A673 (cell line): ENCODE measurements at regions not wholly inside any gene's neighbourhood (a gene's known extent, or its start where the extent isn't known, plus 50 kb on each side); places are given as distances from the start of the nearest gene placed in this dataset.

Source experiments
- BruUV-seq: library from RNA; stranded (reverse); fragments of 400-500 nt; replicated peaks from 2 replicates; lab custom pipeline; 2021; lab: Mats Ljungman, UMichigan
- CTCF ChIA-PET: fragments of 300-600 bp; sonication (Branson Sonifier 250); formaldehyde crosslinking; loops from one replicate; lab custom pipeline; 2022; ENCODE audit warnings: antibody characterized with exemption; lab: Charles Lee
- POLR2A ChIA-PET: fragments of 300-600 bp; sonication (Branson Sonifier 250); formaldehyde crosslinking; loops from one replicate; lab custom pipeline; 2022; ENCODE audit warnings: antibody characterized with exemption; ENCODE audit not compliant: low non-redundant PET; lab: Charles Lee
- DNase-seq: peaks from one replicate; pipeline ENCODE4 v3.0.0-alpha.2; 2015; ENCODE audit warnings: low spot score
- H3K27ac ChIP-seq: fragments of 200-600 bp; sonication (generic); 2 replicates; pipeline ENCODE4 v1.5.1; 2016; ENCODE audit warnings: mixed run types, low read depth, mild to moderate bottlenecking, mixed read lengths, antibody characterized with exemption, low read length; ENCODE audit not compliant: poor library complexity, severe bottlenecking
- H3K27me3 ChIP-seq: fragments of 200-600 bp; sonication (generic); replicated peaks from 2 replicates; pipeline ENCODE4 v1.6.1; 2017; ENCODE audit warnings: mixed run types, low read depth, mild to moderate bottlenecking, mixed read lengths, antibody characterized with exemption, low read length; ENCODE audit not compliant: insufficient read depth, poor library complexity
- H3K36me3 ChIP-seq: fragments of 200-600 bp; sonication (generic); 2 replicates; pipeline ENCODE4 v1.6.1; 2016; ENCODE audit warnings: mixed run types, mild to moderate bottlenecking, mixed read lengths, antibody characterized with exemption, low read length; ENCODE audit not compliant: insufficient read depth, poor library complexity, severe bottlenecking
- H3K4me1 ChIP-seq: fragments of 200-600 bp; sonication (generic); 2 replicates; pipeline ENCODE4 v1.6.1; 2017; ENCODE audit warnings: mixed run types, mild to moderate bottlenecking, mixed read lengths, antibody characterized with exemption, low read length; ENCODE audit not compliant: insufficient read depth, poor library complexity, severe bottlenecking
- H3K4me3 ChIP-seq: fragments of 200-600 bp; sonication (generic); 2 replicates; pipeline ENCODE4 v1.5.1; 2016; ENCODE audit warnings: low read depth, mixed run types, mild to moderate bottlenecking, mixed read lengths, low read length; ENCODE audit not compliant: poor library complexity, severe bottlenecking
- H3K9me3 ChIP-seq: fragments of 200-600 bp; sonication (generic); 2 replicates; pipeline ENCODE4 v1.6.1; 2016; ENCODE audit warnings: mixed run types, low read depth, mild to moderate bottlenecking, mixed read lengths, antibody characterized with exemption, low read length; ENCODE audit not compliant: poor library complexity, severe bottlenecking
- CTCF ChIP-seq: fragments of 300-800, 200-600 bp; sonication (generic); conservative IDR thresholded peaks from 2 replicates; pipeline ENCODE4 v1.5.1; 2017; ENCODE audit warnings: low read depth, mild to moderate bottlenecking, antibody characterized with exemption, low read length, moderate library complexity, mixed read lengths
- EZH2 ChIP-seq: fragments of 200-600 bp; sonication (generic); IDR thresholded peaks from 2 replicates; pipeline ENCODE4 v1.6.1; 2017; ENCODE audit warnings: borderline replicate concordance, low read depth, mild to moderate bottlenecking, mixed read lengths, antibody characterized with exemption, low read length; ENCODE audit not compliant: poor library complexity, severe bottlenecking
- intact Hi-C: fragments of 100-400 bp; cut with micrococcal nuclease; formaldehyde crosslinking; loops from one replicate; pipeline ENCODE4 v1.10.0; 2022; ENCODE audit not compliant: unreplicated experiment

GRCh38 chr7:42726066-42726785, 185.6 kb downstream of the C7orf25 start:
- POLR2A ChIA-PET, result no interaction called here
- no peaks in the 10 kb centered on the region for H3K36me3 ChIP-seq
- H3K27me3 ChIP-seq, result peaks cover 4% of the 10 kb centered on the region
- H3K4me1 ChIP-seq, result peaks cover 6% of the 10 kb centered on the region
- no peak for TF ChIP-seq CTCF
- TF ChIP-seq EZH2, result no peak
- BruUV-seq, result no TSS peak
- DNase-seq, result no peak
- CTCF ChIA-PET, result no interaction called here
- H3K4me3 ChIP-seq, result no peak overlapping the region
- no peaks in the 10 kb centered on the region for H3K9me3 ChIP-seq
- H3K27ac ChIP-seq, result no peak overlapping the region
- intact Hi-C loops, result no loop called here

- no peak for DNase-seq
- Histone ChIP-seq H3K36me3 (no peaks in the 10 kb centered on the region), H3K27ac (no peak overlapping the region), H3K4me3 (no peak overlapping the region), H3K27me3 (peaks cover 4% of the 10 kb centered on the region), H3K9me3 (no peaks in the 10 kb centered on the region), H3K4me1 (peaks cover 6% of the 10 kb centered on the region)
- POLR2A ChIA-PET, result no interaction called here
- TF ChIP-seq EZH2, result no peak
- 0 out of 2 replicates have a peak, but pooled peaks have one; percentile 11 for TF ChIP-seq CTCF
- no TSS peak for BruUV-seq
- CTCF ChIA-PET, result interaction anchor here (0.6 kb wide), 1 partner anchor 112 kb away, joined by 4 read pairs; no protein-coding TSS in a partner anchor
- intact Hi-C loops, result no loop called here
Measured at GRCh38 chr7:42722716-42723115, 189.2 kb downstream of the C7orf25 start.

- no peak overlapping the region for H3K4me3 ChIP-seq
- H3K36me3 ChIP-seq, result no peaks in the 10 kb centered on the region
- no TSS peak for BruUV-seq
- CTCF ChIA-PET, result no interaction called here
- TF ChIP-seq EZH2 (no peak), CTCF (no peak)
- peaks cover 6% of the 10 kb centered on the region for H3K4me1 ChIP-seq
- DNase-seq, result no peak
- intact Hi-C loops, result no loop called here
- H3K27ac ChIP-seq, result no peak overlapping the region
- POLR2A ChIA-PET, result no interaction called here
- H3K27me3 ChIP-seq, result peaks cover 3% of the 10 kb centered on the region
- H3K9me3 ChIP-seq, result no peaks in the 10 kb centered on the region
Measured at GRCh38 chr7:42722198-42722597, 189.7 kb downstream of the C7orf25 start.
